ENCODE measurements at regions not wholly inside any gene's neighbourhood (a gene's known extent, or its start where the extent isn't known, plus 50 kb on each side); places are given as distances from the start of the nearest gene placed in this dataset.
A peak's percentile ranks its signal among the peaks of the same experiment; 100 is the strongest.

DNA sequence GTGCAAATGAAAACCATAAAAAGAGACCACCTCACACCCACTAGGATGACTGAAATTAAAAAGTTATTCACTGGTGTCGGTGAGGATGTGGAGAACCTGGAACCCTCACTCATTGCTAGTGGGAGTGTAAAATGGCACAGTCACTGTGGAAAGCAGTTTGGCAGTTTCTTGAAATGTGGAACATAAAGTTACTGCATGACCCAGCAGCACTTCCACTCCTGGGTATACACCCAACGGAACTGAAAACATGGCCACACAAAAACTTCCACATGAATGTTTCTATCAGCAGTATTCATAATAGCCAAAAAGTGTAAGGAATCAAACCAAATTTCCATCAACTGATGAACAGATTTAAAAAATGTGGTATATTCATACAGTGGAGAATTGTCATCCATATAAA lies 65.1 kb upstream of the SLC66A3 start:
- TF ChIP-seq, protein P1, sequence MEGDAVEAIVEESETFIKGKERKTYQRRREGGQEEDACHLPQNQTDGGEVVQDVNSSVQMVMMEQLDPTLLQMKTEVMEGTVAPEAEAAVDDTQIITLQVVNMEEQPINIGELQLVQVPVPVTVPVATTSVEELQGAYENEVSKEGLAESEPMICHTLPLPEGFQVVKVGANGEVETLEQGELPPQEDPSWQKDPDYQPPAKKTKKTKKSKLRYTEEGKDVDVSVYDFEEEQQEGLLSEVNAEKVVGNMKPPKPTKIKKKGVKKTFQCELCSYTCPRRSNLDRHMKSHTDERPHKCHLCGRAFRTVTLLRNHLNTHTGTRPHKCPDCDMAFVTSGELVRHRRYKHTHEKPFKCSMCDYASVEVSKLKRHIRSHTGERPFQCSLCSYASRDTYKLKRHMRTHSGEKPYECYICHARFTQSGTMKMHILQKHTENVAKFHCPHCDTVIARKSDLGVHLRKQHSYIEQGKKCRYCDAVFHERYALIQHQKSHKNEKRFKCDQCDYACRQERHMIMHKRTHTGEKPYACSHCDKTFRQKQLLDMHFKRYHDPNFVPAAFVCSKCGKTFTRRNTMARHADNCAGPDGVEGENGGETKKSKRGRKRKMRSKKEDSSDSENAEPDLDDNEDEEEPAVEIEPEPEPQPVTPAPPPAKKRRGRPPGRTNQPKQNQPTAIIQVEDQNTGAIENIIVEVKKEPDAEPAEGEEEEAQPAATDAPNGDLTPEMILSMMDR (conservative IDR thresholded peaks at IDR 0.05; ENCODE audit: low read length): no peak
- H3K4me3 ChIP-seq (ENCODE audit: low read length): no peak overlapping the region
- no peak for DNase-seq (ENCODE audit: low read depth)

DNA sequence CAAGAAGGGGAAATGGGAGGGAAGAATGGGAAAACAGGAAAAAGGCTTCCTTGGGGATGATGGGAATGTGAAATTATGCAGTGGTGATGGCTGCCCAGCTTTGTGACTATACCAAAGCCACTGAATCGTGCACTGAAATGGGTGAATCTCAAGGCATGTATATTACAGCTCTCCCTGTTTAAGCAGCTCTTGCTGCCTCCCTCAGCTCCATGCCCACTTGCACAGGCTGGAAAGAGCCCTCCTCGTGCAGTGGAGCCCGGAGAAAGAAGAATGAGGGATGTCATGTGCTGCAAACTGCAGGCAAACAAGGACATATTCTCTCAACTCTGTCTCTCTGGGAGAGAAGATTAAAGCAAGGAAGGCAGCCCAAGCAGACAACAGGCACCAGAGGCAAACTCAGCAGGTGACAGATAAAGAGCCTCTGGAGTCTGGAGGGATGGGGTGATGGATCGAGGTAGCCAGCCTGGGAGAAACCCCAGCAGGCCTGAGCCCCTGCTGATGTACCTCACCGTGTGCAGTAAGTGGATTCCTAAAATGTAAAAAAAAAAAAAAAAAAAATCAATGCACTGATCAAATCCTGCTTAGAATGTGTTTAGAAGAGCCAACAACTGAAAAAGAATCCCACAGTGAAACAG lies 62.4 kb upstream of the SLC66A3 start:
- TF ChIP-seq, protein P1 (conservative IDR thresholded peaks at IDR 0.05; ENCODE audit: low read length): no peak
- DNase-seq (ENCODE audit: low read depth): no peak

DNA sequence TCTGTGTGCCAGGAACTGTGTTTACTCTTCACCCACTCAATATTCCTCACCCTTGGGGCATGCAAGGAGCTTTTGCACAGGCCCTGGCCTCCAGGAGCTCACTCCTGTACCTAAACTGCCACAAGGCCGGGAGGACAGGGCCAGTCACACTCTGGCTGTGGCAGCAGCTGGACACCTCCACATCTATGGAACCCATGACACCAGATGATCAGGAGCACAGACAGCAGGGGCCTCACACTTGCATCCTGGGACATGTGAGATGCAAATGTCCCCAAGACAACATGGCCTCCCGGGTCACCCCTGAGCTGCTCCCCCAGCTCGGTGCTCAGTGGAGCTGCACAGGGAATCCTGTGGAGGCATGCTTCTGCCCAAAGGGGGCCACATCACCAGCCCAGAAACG lies 61.8 kb upstream of the SLC66A3 start:
- TF ChIP-seq, protein P1 (conservative IDR thresholded peaks at IDR 0.05; ENCODE audit: low read length): no peak
- H3K4me3 ChIP-seq (ENCODE audit: low read length): no peak overlapping the region
- no peak for DNase-seq (ENCODE audit: low read depth)

More for the DNA sequence above, 62.4 kb upstream of the SLC66A3 start:
- no peak overlapping the region for H3K4me3 ChIP-seq (ENCODE audit: low read length)

GRCh38 chr2:11094021-11094810 lies 61.1 kb upstream of the SLC66A3 start:
- no peak for DNase-seq (ENCODE audit: low read depth)
- no peak overlapping the region for H3K4me3 ChIP-seq (ENCODE audit: low read length)
- TF ChIP-seq, protein P1 (conservative IDR thresholded peaks at IDR 0.05; ENCODE audit: low read length): no peak

DNA sequence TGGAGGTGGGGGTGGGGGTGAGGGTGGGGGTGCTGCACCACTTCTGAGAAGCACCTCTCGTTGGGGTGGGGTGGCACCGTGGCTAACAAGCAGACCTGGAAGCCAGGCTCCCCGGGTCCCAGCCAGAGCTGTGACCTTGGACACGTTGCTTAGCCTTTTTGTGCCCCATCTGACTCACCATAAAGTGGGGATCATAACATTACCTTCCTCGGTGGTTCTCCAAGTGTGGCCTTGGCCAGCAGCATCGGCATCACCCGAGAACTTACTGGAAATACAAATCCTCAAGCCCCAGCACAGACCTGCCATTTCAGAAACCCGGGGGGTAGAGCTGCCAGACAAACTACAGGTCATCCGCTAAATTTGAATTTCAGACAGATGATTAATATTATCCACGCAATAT lies 58.7 kb upstream of the SLC66A3 start:
- no peak overlapping the region for H3K4me3 ChIP-seq (ENCODE audit: low read length)
- TF ChIP-seq, protein P1 (conservative IDR thresholded peaks at IDR 0.05; ENCODE audit: low read length): no peak
- DNase-seq (ENCODE audit: low read depth): no peak

- TF ChIP-seq, protein P1 (conservative IDR thresholded peaks at IDR 0.05; ENCODE audit: low read length): no peak
- H3K4me3 ChIP-seq (ENCODE audit: low read length): no peak overlapping the region
- peak; percentile 71 for DNase-seq (ENCODE audit: low read depth)
These were observed 58.1 kb upstream of the SLC66A3 start for GRCh38 chr2:11097038-11097720.

Measured in AG10803 (cell line).